GM23338 (cell line): ENCODE measurements at regions not wholly inside any gene's neighbourhood (a gene's known extent, or its start where the extent isn't known, plus 50 kb on each side); places are given as distances from the start of the nearest gene placed in this dataset.

Experiments used
- ATAC-seq: fragments of 200-7000 bp; cut with Tn5 transposase; 3 replicates; pipeline ENCODE4 v1.9.1; 2020
- DNase-seq: peaks from one replicate; pipeline ENCODE4 v3.0.0-alpha.2; 2015; ENCODE audit warnings: low spot score
- H2AFZ ChIP-seq: fragments of 200-600 bp; sonication (generic); 2 replicates; pipeline ENCODE4 v1.8.0; 2016; ENCODE audit warnings: antibody characterized with exemption, mild to moderate bottlenecking, moderate library complexity
- H3F3A ChIP-seq: fragments of 200-600 bp; sonication (generic); replicated peaks from 2 replicates; pipeline ENCODE4 v1.8.0; 2017; ENCODE audit warnings: antibody characterized with exemption, mixed run types, low read depth
- H3K27ac ChIP-seq: fragments of 200-600 bp; sonication (generic); 2 replicates; pipeline ENCODE4 v1.6.1; 2016; ENCODE audit warnings: low read depth
- H3K27me3 ChIP-seq: fragments of 200-600 bp; sonication (generic); 2 replicates; pipeline ENCODE4 v1.8.0; 2016; ENCODE audit warnings: mild to moderate bottlenecking, mixed run types, moderate library complexity; ENCODE audit not compliant: insufficient read depth
- H3K36me3 ChIP-seq: fragments of 200-600 bp; sonication (generic); 2 replicates; pipeline ENCODE4 v1.8.0; 2016; ENCODE audit warnings: mild to moderate bottlenecking; ENCODE audit not compliant: insufficient read depth
- H3K4me1 ChIP-seq: fragments of 200-600 bp; sonication (generic); 2 replicates; pipeline ENCODE4 v1.8.0; 2016; ENCODE audit warnings: mild to moderate bottlenecking, moderate library complexity; ENCODE audit not compliant: insufficient read depth
- H3K4me2 ChIP-seq: fragments of 200-600 bp; sonication (generic); 2 replicates; pipeline ENCODE4 v1.7.1; 2017; ENCODE audit warnings: mixed run types
- H3K4me3 ChIP-seq: fragments of 200-600 bp; sonication (generic); 2 replicates; pipeline ENCODE4 v1.6.1; 2016; ENCODE audit warnings: mixed run types
- H3K79me2 ChIP-seq: fragments of 200-600 bp; sonication (generic); replicated peaks from 2 replicates; pipeline ENCODE4 v1.8.0; 2017; ENCODE audit warnings: mild to moderate bottlenecking; ENCODE audit not compliant: insufficient read depth
- H3K9me2 ChIP-seq: fragments of 200-600 bp; sonication (generic); 2 replicates; pipeline ENCODE4 v1.8.0; 2017; ENCODE audit not compliant: insufficient read depth
- H4K20me1 ChIP-seq: fragments of 200-600 bp; sonication (generic); replicated peaks from 2 replicates; pipeline ENCODE4 v1.8.0; 2017; ENCODE audit warnings: mild to moderate bottlenecking; ENCODE audit not compliant: insufficient read depth
- H3K27ac Mint-ChIP-seq: 2 replicates; pipeline ENCODE4 v1.8.0; 2020; ENCODE audit warnings: inconsistent platforms, mild to moderate bottlenecking, moderate library complexity, mixed read lengths
- H3K27me3 Mint-ChIP-seq: 3 replicates; pipeline ENCODE4 v1.8.0; 2022; ENCODE audit warnings: low read depth, mild to moderate bottlenecking, moderate library complexity, mixed read lengths, inconsistent platforms; ENCODE audit not compliant: insufficient read depth, poor library complexity
- H3K36me3 Mint-ChIP-seq: 3 replicates; pipeline ENCODE4 v1.8.0; 2021; ENCODE audit warnings: low read depth, mild to moderate bottlenecking, inconsistent platforms, moderate library complexity, mixed read lengths
- H3K4me1 Mint-ChIP-seq: 3 replicates; pipeline ENCODE4 v1.8.0; 2020; ENCODE audit warnings: mild to moderate bottlenecking, inconsistent platforms, mixed read lengths
- H3K4me3 Mint-ChIP-seq: 3 replicates; pipeline ENCODE4 v1.8.0; 2021; ENCODE audit warnings: moderate library complexity, mild to moderate bottlenecking, inconsistent platforms, mixed read lengths
- H3K9me3 Mint-ChIP-seq: 3 replicates; pipeline ENCODE4 v1.8.0; 2020; ENCODE audit warnings: moderate library complexity, mild to moderate bottlenecking, inconsistent platforms, mixed read lengths
- CREB1 ChIP-seq: fragments of 250-450 bp; sonication (Bioruptor Pico); IDR thresholded peaks from 2 replicates; pipeline ENCODE4 v1.5.0; 2020; ENCODE audit warnings: low read depth, mild to moderate bottlenecking, moderate library complexity
- CTCF ChIP-seq, 2 experiments: fragments of 200-600 bp in 1 of 2; sonication (generic) in 1 of 2; conservative IDR thresholded peaks; 2 replicates each; pipeline versions ENCODE4 v1.5.1 to v1.6.1; 2016 to 2017; ENCODE audit warnings: antibody characterized with exemption in 2 of 2, low read depth in 2 of 2, mild to moderate bottlenecking in 2 of 2, moderate library complexity in 1 of 2
- ETS1 ChIP-seq: IDR thresholded peaks from 2 replicates; pipeline ENCODE4 v1.6.1; 2016; ENCODE audit warnings: antibody characterized with exemption
- EZH2 ChIP-seq: fragments of 200-600 bp; sonication (generic); IDR thresholded peaks from one replicate; pipeline ENCODE4 v1.8.0; 2017; ENCODE audit warnings: antibody characterized with exemption, mild to moderate bottlenecking, low read depth; ENCODE audit not compliant: unreplicated experiment
- EZH2phosphoT487 ChIP-seq: fragments of 200-600 bp; sonication (generic); IDR thresholded peaks from one replicate; pipeline ENCODE4 v1.8.1; 2018; ENCODE audit warnings: antibody characterized with exemption; ENCODE audit not compliant: unreplicated experiment
- JUNB ChIP-seq: IDR thresholded peaks from one replicate; pipeline ENCODE4 v1.6.1; 2016; ENCODE audit warnings: antibody characterized with exemption; ENCODE audit not compliant: unreplicated experiment
- NANOG ChIP-seq: IDR thresholded peaks from 2 replicates; pipeline ENCODE4 v1.6.1; 2016; ENCODE audit warnings: antibody characterized with exemption, borderline replicate concordance
- POLR2AphosphoS5 ChIP-seq: IDR thresholded peaks from 2 replicates; pipeline ENCODE4 v1.6.1; 2016; ENCODE audit warnings: antibody characterized with exemption, low read depth
- REST ChIP-seq: IDR thresholded peaks from one replicate; pipeline ENCODE4 v1.6.1; 2018; ENCODE audit warnings: antibody characterized with exemption; ENCODE audit not compliant: unreplicated experiment
- STAT1 ChIP-seq: IDR thresholded peaks from one replicate; pipeline ENCODE4 v1.6.1; 2016; ENCODE audit warnings: antibody characterized with exemption; ENCODE audit not compliant: unreplicated experiment
- ZNF114 ChIP-seq: fragments of 250-450 bp; sonication (Bioruptor Pico); IDR thresholded peaks from 2 replicates; pipeline ENCODE4 v1.5.0; 2020; ENCODE audit warnings: mild to moderate bottlenecking, moderate library complexity
- ZNF331 ChIP-seq: fragments of 250-450 bp; sonication (Bioruptor Pico); IDR thresholded peaks from 2 replicates; pipeline ENCODE4 v1.5.0; 2020; ENCODE audit warnings: low read depth, mild to moderate bottlenecking, moderate library complexity
- ZNF462 ChIP-seq: fragments of 250-450 bp; sonication (Bioruptor Pico); IDR thresholded peaks from 2 replicates; pipeline ENCODE4 v1.5.0; 2020; ENCODE audit warnings: mild to moderate bottlenecking, moderate library complexity

GRCh38 chr11:103648054-103648453 is 388.4 kb upstream of the DDI1 start:
- H3F3A ChIP-seq: no peaks in the 10 kb centered on the region
- TF ChIP-seq STAT1: no peak
- TF ChIP-seq ZNF114: no peak
- no peak for TF ChIP-seq ZNF331 (CRISPR knock-in tag)
- TF ChIP-seq EZH2: no peak
- no peak for TF ChIP-seq CTCF (conservative IDR thresholded peaks at IDR 0.05; ENCODE audit: low read depth in 2 of 2)
- TF ChIP-seq JUNB: no peak
- no peak for TF ChIP-seq ZNF462
- no peak for TF ChIP-seq REST
- no peak for TF ChIP-seq POLR2AphosphoS5
- no peak for TF ChIP-seq CREB1 (CRISPR knock-in tag)
- TF ChIP-seq EZH2phosphoT487: no peak
- TF ChIP-seq ETS1: no peak
- no peak for TF ChIP-seq NANOG
- Mint-ChIP-seq H3K36me3 (peaks cover 24% of the 10 kb centered on the region), H3K4me3 (no peak overlapping the region), H3K4me1 (no peaks in the 10 kb centered on the region), H3K27ac (no peak overlapping the region), H3K27me3 (peaks cover 4% of the 10 kb centered on the region), H3K9me3 (peaks cover 25% of the 10 kb centered on the region)
- no peaks in the 10 kb centered on the region; the same call in 1 of the 2 replicates for H3K9me2 ChIP-seq
- no peaks in the 10 kb centered on the region for H4K20me1 ChIP-seq
- no peak overlapping the region for H3K4me2 ChIP-seq
- H3K4me1 ChIP-seq: no peaks in the 10 kb centered on the region
- no peak overlapping the region for H2AFZ ChIP-seq
- H3K27ac ChIP-seq: no peak overlapping the region
- H3K4me3 ChIP-seq: no peak overlapping the region
- ATAC-seq (no peak), DNase-seq (no peak)
- H3K79me2 ChIP-seq: no peaks in the 10 kb centered on the region
- no peaks in the 10 kb centered on the region for H3K27me3 ChIP-seq
- H3K36me3 ChIP-seq: peaks cover 7% of the 10 kb centered on the region; the same call in 1 of the 2 replicates
